T follicular helper cell (primary cell): ENCODE measurements at regions not wholly inside any gene's neighbourhood (a gene's known extent, or its start where the extent isn't known, plus 50 kb on each side); places are given as distances from the start of the nearest gene placed in this dataset.

ENCODE experiments used
- DNase-seq: peaks from one replicate; pipeline ENCODE4 v3.0.0-alpha.2; 2020; ENCODE audit warnings: low read depth

- no peak for DNase-seq
These were observed 54.4 kb upstream of the SIRPG start for GRCh38 chr20:1711826-1712601.

- DNase-seq, result no peak
These were observed 53.7 kb upstream of the SIRPG start for GRCh38 chr20:1711266-1711665.

- no peak for DNase-seq
These were observed 52.9 kb upstream of the SIRPG start for GRCh38 chr20:1710484-1710883.

GRCh38 chr20:1707588-1708449 lies 50.2 kb upstream of the SIRPG start:
- DNase-seq, result no peak
